ENCODE measurements at regions not wholly inside any gene's neighbourhood (a gene's known extent, or its start where the extent isn't known, plus 50 kb on each side); places are given as distances from the start of the nearest gene placed in this dataset.

DNA sequence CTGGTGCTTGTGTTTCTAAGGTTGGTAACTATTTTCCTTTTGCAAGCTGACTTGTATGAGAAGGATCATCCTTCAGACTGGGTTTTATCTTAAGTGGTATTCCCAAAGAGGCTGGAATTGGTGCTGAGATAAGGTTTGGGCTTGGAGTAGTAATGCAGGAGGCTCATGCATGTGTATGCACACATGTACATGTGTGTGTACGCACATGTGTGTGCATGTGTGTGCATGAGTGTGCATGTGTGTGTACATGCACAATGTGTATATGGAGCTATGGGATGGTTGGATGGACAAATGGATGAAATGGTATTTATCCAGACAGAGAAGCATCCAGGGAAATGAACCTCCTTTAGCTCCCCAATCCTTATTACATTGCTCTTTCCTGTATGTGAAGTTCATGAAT is 142.6 kb downstream of the CARTPT start:
- Histone ChIP-seq H3K9me3 (ENCODE audit: insufficient read depth, low read length) (no peaks in the 10 kb centered on the region), H2AFZ (ENCODE audit: low read depth, low read length, severe bottlenecking) (no peak overlapping the region), H3K9me2 (replicated peaks; ENCODE audit: insufficient read depth, low read length) (no peaks in the 10 kb centered on the region; the same call in 1 of the 2 replicates), H3K36me3 (ENCODE audit: low read length) (no peaks in the 10 kb centered on the region), H3F3A (ENCODE audit: insufficient read depth) (no peaks in the 10 kb centered on the region), H3K27me3 (ENCODE audit: low read length) (no peaks in the 10 kb centered on the region), H3K4me2 (ENCODE audit: low read depth, low read length, poor library complexity, severe bottlenecking) (no peak overlapping the region), H3K4me3 (ENCODE audit: insufficient read depth, low read length, poor library complexity, severe bottlenecking) (no peak overlapping the region), H3K9ac (ENCODE audit: low read length) (no peak overlapping the region), H3K79me2 (ENCODE audit: insufficient read depth, low read length) (no peaks in the 10 kb centered on the region), H3K27ac (ENCODE audit: low read depth, low read length) (no peak overlapping the region), H4K20me1 (ENCODE audit: low read depth, low read length) (no peaks in the 10 kb centered on the region)
- TF ChIP-seq CTCF (IDR thresholded peaks at IDR 0.05; ENCODE audit: insufficient read depth, low read length, poor library complexity, severe bottlenecking) (no peak), EZH2phosphoT487 (conservative IDR thresholded peaks at IDR 0.05; ENCODE audit: low read length) (no peak)

GRCh38 chr5:71862087-71862486 is 143.0 kb downstream of the CARTPT start:
- no peak overlapping the region for H3K4me3 ChIP-seq (ENCODE audit: insufficient read depth, low read length, poor library complexity, severe bottlenecking)
- no peak overlapping the region for H3K4me2 ChIP-seq (ENCODE audit: low read depth, low read length, poor library complexity, severe bottlenecking)
- no peaks in the 10 kb centered on the region for H3K36me3 ChIP-seq (ENCODE audit: low read length)
- no peaks in the 10 kb centered on the region for H3K27me3 ChIP-seq (ENCODE audit: low read length)
- H3K9me2 ChIP-seq (replicated peaks; ENCODE audit: insufficient read depth, low read length) = no peaks in the 10 kb centered on the region; the same call in 1 of the 2 replicates
- no peak overlapping the region for H2AFZ ChIP-seq (ENCODE audit: low read depth, low read length, severe bottlenecking)
- no peaks in the 10 kb centered on the region for H3K79me2 ChIP-seq (ENCODE audit: insufficient read depth, low read length)
- H3K9ac ChIP-seq (ENCODE audit: low read length) = no peak overlapping the region
- H3K9me3 ChIP-seq (ENCODE audit: insufficient read depth, low read length) = no peaks in the 10 kb centered on the region
- TF ChIP-seq EZH2phosphoT487 (conservative IDR thresholded peaks at IDR 0.05; ENCODE audit: low read length) = no peak
- no peak for TF ChIP-seq CTCF (IDR thresholded peaks at IDR 0.05; ENCODE audit: insufficient read depth, low read length, poor library complexity, severe bottlenecking)
- no peaks in the 10 kb centered on the region for H4K20me1 ChIP-seq (ENCODE audit: low read depth, low read length)
- H3F3A ChIP-seq (ENCODE audit: insufficient read depth) = no peaks in the 10 kb centered on the region
- no peak overlapping the region for H3K27ac ChIP-seq (ENCODE audit: low read depth, low read length)

- no peak overlapping the region for H3K9ac ChIP-seq (ENCODE audit: low read length)
- no peaks in the 10 kb centered on the region for H3K9me3 ChIP-seq (ENCODE audit: insufficient read depth, low read length)
- no peaks in the 10 kb centered on the region for H4K20me1 ChIP-seq (ENCODE audit: low read depth, low read length)
- H3K79me2 ChIP-seq (ENCODE audit: insufficient read depth, low read length) = no peaks in the 10 kb centered on the region
- H3K4me3 ChIP-seq (ENCODE audit: insufficient read depth, low read length, poor library complexity, severe bottlenecking) = no peak overlapping the region
- H2AFZ ChIP-seq (ENCODE audit: low read depth, low read length, severe bottlenecking) = no peak overlapping the region
- H3K27ac ChIP-seq (ENCODE audit: low read depth, low read length) = no peak overlapping the region
- TF ChIP-seq CTCF (IDR thresholded peaks at IDR 0.05; ENCODE audit: insufficient read depth, low read length, poor library complexity, severe bottlenecking) (no peak), EZH2phosphoT487 (conservative IDR thresholded peaks at IDR 0.05; ENCODE audit: low read length) (no peak)
- no peaks in the 10 kb centered on the region; the same call in 1 of the 2 replicates for H3K9me2 ChIP-seq (replicated peaks; ENCODE audit: insufficient read depth, low read length)
- H3F3A ChIP-seq (ENCODE audit: insufficient read depth) = no peaks in the 10 kb centered on the region
- no peak overlapping the region for H3K4me2 ChIP-seq (ENCODE audit: low read depth, low read length, poor library complexity, severe bottlenecking)
- no peaks in the 10 kb centered on the region for H3K36me3 ChIP-seq (ENCODE audit: low read length)
- H3K27me3 ChIP-seq (ENCODE audit: low read length) = no peaks in the 10 kb centered on the region
Measured at GRCh38 chr5:71862507-71863060, 143.5 kb downstream of the CARTPT start.

All from SU-DHL-6 (cell line).